Keratinocyte (primary cell): ENCODE measurements at regions not wholly inside any gene's neighbourhood (a gene's known extent, or its start where the extent isn't known, plus 50 kb on each side); places are given as distances from the start of the nearest gene placed in this dataset.
A peak's percentile ranks its signal among the peaks of the same experiment; 100 is the strongest.

Experiments
- DNase-seq: peaks from one replicate; pipeline ENCODE4 v3.0.0-alpha.2; 2011; ENCODE audit warnings: low read depth, missing footprints, low spot score
- FAIRE-seq: peaks from 2 replicates; lab custom pipeline; 2011; peaks lifted over from hg19 to GRCh38; lab: Jason Lieb, UNC
- H2AFZ ChIP-seq: 2 replicates; pipeline ENCODE4 v1.6.0; 2012; ENCODE audit warnings: low read length, control low read depth, inconsistent platforms; ENCODE audit not compliant: control insufficient read depth
- H3K27ac ChIP-seq: 2 replicates; pipeline ENCODE4 v1.5.1; 2011; ENCODE audit warnings: low read length; ENCODE audit not compliant: control insufficient read depth, insufficient read depth
- H3K27me3 ChIP-seq: 3 replicates; pipeline ENCODE4 v1.6.0; 2011; ENCODE audit warnings: low read length; ENCODE audit not compliant: control insufficient read depth, insufficient read depth; ENCODE audit errors: extremely low read depth
- H3K36me3 ChIP-seq, 2 experiments: 2 replicates in 1 of 2; 3 replicates in 1 of 2; pipeline ENCODE4 v1.5.1; 2011; ENCODE audit warnings: low read length in 2 of 2, mild to moderate bottlenecking in 1 of 2; ENCODE audit not compliant: control insufficient read depth in 2 of 2, insufficient read depth in 2 of 2; ENCODE audit errors: extremely low read depth in 1 of 2
- H3K4me1 ChIP-seq: 3 replicates; pipeline ENCODE4 v1.5.1; 2011; ENCODE audit warnings: low read length; ENCODE audit not compliant: control insufficient read depth, insufficient read depth; ENCODE audit errors: extremely low read depth
- H3K4me2 ChIP-seq: 3 replicates; pipeline ENCODE4 v1.6.0; 2011; ENCODE audit warnings: low read depth, low read length; ENCODE audit not compliant: control insufficient read depth, insufficient read depth; ENCODE audit errors: extremely low read depth
- H3K4me3 ChIP-seq, 3 experiments: fragments of 200-600 bp in 1 of 3; sonication (generic) in 1 of 3; 2 replicates in 2 of 3; 3 replicates in 1 of 3; pipeline ENCODE4 v1.5.1; 2011 to 2016; ENCODE audit warnings: low read length in 3 of 3, mild to moderate bottlenecking in 3 of 3, control low read depth in 2 of 3, inconsistent platforms in 1 of 3, low read depth in 1 of 3, mixed read lengths in 1 of 3, mixed run types in 1 of 3, moderate library complexity in 1 of 3; ENCODE audit not compliant: control insufficient read depth in 2 of 3, insufficient read depth in 2 of 3; ENCODE audit errors: extremely low read depth in 1 of 3
- H3K79me2 ChIP-seq: 2 replicates; pipeline ENCODE4 v1.6.0; 2012; ENCODE audit warnings: low read length; ENCODE audit not compliant: control insufficient read depth, insufficient read depth
- H3K9ac ChIP-seq: 3 replicates; pipeline ENCODE4 v1.6.0; 2011; ENCODE audit warnings: low read length; ENCODE audit not compliant: control insufficient read depth, insufficient read depth; ENCODE audit errors: extremely low read depth
- H3K9me1 ChIP-seq: 3 replicates; pipeline ENCODE4 v1.6.0; 2011; ENCODE audit warnings: low read length; ENCODE audit not compliant: control insufficient read depth, insufficient read depth; ENCODE audit errors: extremely low read depth
- H3K9me3 ChIP-seq: 2 replicates; pipeline ENCODE4 v1.5.1; 2012; ENCODE audit warnings: low read depth, low read length; ENCODE audit not compliant: control insufficient read depth
- H4K20me1 ChIP-seq: 3 replicates; pipeline ENCODE4 v1.6.0; 2011; ENCODE audit warnings: low read length; ENCODE audit not compliant: control insufficient read depth, insufficient read depth; ENCODE audit errors: extremely low read depth
- CTCF ChIP-seq, 3 experiments: IDR thresholded peaks in 1 of 3; conservative IDR thresholded peaks in 1 of 3; optimal IDR thresholded peaks in 1 of 3; 2 replicates in 2 of 3; 3 replicates in 1 of 3; pipeline versions ENCODE3 to v1.5.1; 2011; ENCODE audit warnings: low read length in 3 of 3, mild to moderate bottlenecking in 3 of 3, moderate library complexity in 2 of 3, control low read depth in 1 of 3, inconsistent platforms in 1 of 3; ENCODE audit not compliant: insufficient read depth in 2 of 3; ENCODE audit errors: extremely low read depth in 1 of 3
- EZH2 ChIP-seq: IDR thresholded peaks from one replicate; pipeline ENCODE4 v1.6.1; 2012; ENCODE audit warnings: inconsistent platforms, mild to moderate bottlenecking, low read length, moderate library complexity
- dilution Hi-C: fragments of 300-500 bp; cut with MboI; formaldehyde crosslinking; loops from one replicate; pipeline ENCODE4 v1.7.0; 2020; ENCODE audit warnings: low sequenced_read_pairs; ENCODE audit not compliant: extremely low pct_ligation_motif_present

DNA sequence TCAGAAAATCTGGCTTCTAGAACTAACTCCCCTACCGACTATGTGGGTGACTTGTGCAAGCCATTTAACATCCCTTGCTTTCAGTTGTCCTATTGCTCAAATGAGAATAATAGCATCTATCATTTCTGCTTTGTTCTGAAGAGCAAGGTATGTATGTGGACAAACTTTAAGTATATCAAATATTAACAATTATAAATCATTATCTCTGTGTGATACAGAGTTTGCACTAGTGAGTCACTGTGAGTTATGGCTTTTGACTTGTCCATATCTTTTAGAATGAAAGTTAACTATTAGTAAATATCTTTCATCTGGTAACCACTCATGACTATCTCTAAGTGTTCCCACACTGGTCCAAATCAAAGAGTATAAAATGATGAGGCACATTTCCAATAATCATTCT, 812.9 kb upstream of the ADGRL2 start:
- no peak for TF ChIP-seq CTCF (optimal IDR thresholded peaks at IDR 0.05 in 1 of 3, IDR thresholded peaks at IDR 0.05 in 1 of 3, conservative IDR thresholded peaks at IDR 0.05 in 1 of 3; ENCODE audit: extremely low read depth in 1 of 3, insufficient read depth in 2 of 3, low read length in 3 of 3)
- no peak for TF ChIP-seq EZH2
- no peak overlapping the region for H3K4me2 ChIP-seq

DNA sequence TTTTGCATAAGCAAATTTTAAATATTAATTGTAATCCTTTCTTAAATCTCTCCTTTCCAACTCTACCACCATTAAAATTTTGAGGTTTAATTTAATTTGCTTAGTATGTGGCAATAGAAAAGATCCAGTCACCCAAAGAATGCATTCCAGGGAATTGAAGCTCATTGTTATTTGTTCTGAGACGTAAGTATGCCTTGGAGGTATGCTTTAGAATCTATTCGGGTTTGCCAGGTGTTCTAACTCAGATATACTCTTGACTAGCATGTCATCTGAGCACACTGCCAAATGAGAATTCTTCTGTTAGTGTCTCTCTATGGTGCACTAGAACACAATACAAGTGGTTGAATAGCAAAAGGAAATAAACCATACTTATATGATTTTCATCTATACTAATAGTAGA, 813.6 kb upstream of the ADGRL2 start:
- Histone ChIP-seq H3K4me3 (no peak overlapping the region), H3K4me2 (no peak overlapping the region), H3K27me3 (no peaks in the 10 kb centered on the region), H3K27ac (no peak overlapping the region), H4K20me1 (no peaks in the 10 kb centered on the region), H3K36me3 (no peaks in the 10 kb centered on the region), H3K4me1 (no peaks in the 10 kb centered on the region), H3K9me1 (no peaks in the 10 kb centered on the region), H3K9ac (no peak overlapping the region), H3K9me3 (no peaks in the 10 kb centered on the region), H3K79me2 (no peaks in the 10 kb centered on the region), H2AFZ (no peak overlapping the region)
- DNase-seq (peak; percentile 13), FAIRE-seq (no peak)
- dilution Hi-C loops, result no loop called here
- no peak for TF ChIP-seq EZH2
- TF ChIP-seq CTCF (optimal IDR thresholded peaks at IDR 0.05 in 1 of 3, IDR thresholded peaks at IDR 0.05 in 1 of 3, conservative IDR thresholded peaks at IDR 0.05 in 1 of 3; ENCODE audit: extremely low read depth in 1 of 3, insufficient read depth in 2 of 3, low read length in 3 of 3), result no peak

More for the DNA sequence above, 812.9 kb upstream of the ADGRL2 start:
- Histone ChIP-seq H3K79me2 (no peaks in the 10 kb centered on the region), H3K4me3 (no peak overlapping the region), H2AFZ (no peak overlapping the region), H3K4me1 (no peaks in the 10 kb centered on the region), H3K36me3 (no peaks in the 10 kb centered on the region), H4K20me1 (no peaks in the 10 kb centered on the region), H3K27me3 (no peaks in the 10 kb centered on the region), H3K9me1 (no peaks in the 10 kb centered on the region), H3K9ac (no peak overlapping the region), H3K9me3 (no peaks in the 10 kb centered on the region), H3K27ac (no peak overlapping the region)
- dilution Hi-C loops, result no loop called here
- FAIRE-seq (no peak), DNase-seq (no peak)
